Stomach (tissue), 4 donors: ENCODE measurements at regions not wholly inside any gene's neighbourhood (a gene's known extent, or its start where the extent isn't known, plus 50 kb on each side); places are given as distances from the start of the nearest gene placed in this dataset.

Experiments used
- CTCF ChIP-seq, 7 experiments: fragments of 450-650 bp in 4 of 7; fragments of 200-600 bp in 3 of 7; sonication (generic) in 3 of 7; IDR thresholded peaks; one replicate each; pipeline ENCODE4 v1.5.1; 2016 to 2019; ENCODE audit warnings: antibody characterized with exemption in 7 of 7, control low read depth in 2 of 7, mild to moderate bottlenecking in 1 of 7
- POLR2AphosphoS5 ChIP-seq, 3 donors: sonication (generic); formaldehyde crosslinking; IDR thresholded peaks; one replicate each; pipeline ENCODE4 v1.6.1; 2016; ENCODE audit warnings: antibody characterized with exemption in 3 of 3

- TF ChIP-seq CTCF (IDR thresholded peaks at IDR 0.05) (no peak), POLR2AphosphoS5 (IDR thresholded peaks at IDR 0.05) (no peak)
Measured at GRCh38 chr12:107477947-107478610, 207.5 kb upstream of the PWP1 start.
